GM19035 (cell line): ENCODE measurements at regions not wholly inside any gene's neighbourhood (a gene's known extent, or its start where the extent isn't known, plus 50 kb on each side); places are given as distances from the start of the nearest gene placed in this dataset.

ENCODE experiments used
- ATAC-seq: cut with Tn5 transposase; IDR thresholded peaks from one replicate; pipeline ENCODE4 v1.9.1; 2021; ENCODE audit not compliant: unreplicated experiment

- no peak for ATAC-seq
These were observed 510.9 kb upstream of the CELF4 start for GRCh38 chr18:38076346-38077070.

- ATAC-seq, result no peak
These were observed 508.8 kb upstream of the CELF4 start for GRCh38 chr18:38074298-38074876.

DNA sequence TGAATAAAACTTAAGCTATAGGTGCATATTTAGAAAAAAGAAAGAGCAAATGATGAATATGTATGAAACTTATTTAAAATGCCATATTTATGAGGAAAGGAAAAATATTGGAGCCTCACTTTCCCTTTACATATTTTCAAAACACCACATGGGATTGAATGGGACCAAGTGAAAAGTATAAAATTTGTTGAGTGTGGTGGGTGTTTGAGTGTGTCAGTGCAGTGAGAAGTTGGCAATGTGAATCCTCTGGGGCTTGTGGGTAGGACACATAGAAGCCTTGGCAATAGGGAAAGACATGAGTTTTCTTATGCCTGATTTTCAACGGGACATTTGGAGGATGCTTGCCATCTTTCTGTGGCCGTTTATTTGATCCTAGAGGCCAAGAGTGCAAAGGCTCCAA, 502.2 kb upstream of the CELF4 start:
- ATAC-seq, result no peak

DNA sequence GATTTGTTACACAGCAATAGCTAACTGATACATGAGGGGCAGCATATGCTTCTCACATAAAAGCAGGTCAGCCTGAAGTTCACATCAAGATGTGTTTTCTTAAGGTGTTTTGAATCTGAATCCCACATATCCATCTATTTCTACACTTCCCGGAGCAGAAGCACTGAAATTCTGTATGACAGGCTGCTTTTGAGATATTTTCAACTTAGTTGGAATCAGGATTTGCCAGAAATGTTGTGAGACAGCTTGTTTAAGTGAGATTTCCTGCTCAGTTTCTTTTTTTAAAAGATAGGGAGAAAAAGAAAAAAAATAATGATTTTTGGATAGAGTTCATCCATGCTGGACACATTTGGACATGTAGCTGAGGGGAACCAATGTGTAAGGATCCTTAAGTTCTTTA, 501.5 kb upstream of the CELF4 start:
- ATAC-seq, result no peak

DNA sequence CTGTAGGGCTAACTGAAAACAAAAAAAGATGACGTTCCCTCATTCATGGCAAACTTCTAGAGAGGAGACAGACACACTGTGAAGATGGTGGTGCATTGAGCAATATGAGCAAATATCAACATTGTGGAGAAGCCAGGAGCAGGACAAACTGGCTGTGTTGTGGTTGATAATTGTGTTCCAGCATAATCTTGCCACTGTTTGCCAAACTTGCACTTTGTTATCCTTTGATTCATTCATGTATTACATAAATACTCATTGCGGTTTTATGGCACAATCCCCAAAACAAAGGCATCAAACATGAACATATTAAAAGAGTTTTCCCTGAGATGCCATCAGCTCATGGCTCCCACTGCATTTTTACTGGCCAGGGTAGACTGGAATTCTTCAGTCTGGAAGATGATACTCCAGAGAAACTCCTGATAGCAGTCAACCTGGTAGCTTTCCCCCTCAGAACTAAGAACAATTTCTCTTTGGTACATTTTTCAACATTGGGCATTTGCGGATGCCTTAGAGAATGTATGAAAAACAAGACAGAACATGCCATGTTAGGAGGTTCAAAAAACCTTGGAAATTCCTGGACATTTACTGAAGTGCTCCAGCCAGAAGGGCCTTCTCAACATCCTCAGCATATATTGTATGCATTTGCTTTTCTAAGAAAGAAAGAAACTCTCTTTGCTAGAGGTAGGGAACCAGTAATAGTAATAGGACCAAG, 487.4 kb upstream of the CELF4 start:
- ATAC-seq, result no peak

DNA sequence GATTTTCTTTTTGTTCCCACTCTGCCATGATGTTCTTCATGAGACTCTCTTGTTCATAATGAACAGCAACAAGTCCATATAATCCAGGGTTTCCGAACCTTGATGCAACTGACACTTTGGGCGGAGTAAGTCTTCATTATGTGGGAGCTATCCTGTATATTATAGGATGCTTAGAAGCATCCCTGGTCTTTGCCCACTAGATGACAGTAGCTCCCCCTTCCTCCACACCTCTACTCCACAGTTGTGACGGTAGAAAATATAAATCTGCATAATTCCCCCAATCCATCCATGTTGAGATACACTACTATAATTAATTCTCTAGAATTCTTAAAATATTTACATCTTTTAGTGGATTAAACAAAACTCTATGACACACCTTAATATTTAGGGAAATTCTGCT, 482.2 kb upstream of the CELF4 start:
- no peak for ATAC-seq

DNA sequence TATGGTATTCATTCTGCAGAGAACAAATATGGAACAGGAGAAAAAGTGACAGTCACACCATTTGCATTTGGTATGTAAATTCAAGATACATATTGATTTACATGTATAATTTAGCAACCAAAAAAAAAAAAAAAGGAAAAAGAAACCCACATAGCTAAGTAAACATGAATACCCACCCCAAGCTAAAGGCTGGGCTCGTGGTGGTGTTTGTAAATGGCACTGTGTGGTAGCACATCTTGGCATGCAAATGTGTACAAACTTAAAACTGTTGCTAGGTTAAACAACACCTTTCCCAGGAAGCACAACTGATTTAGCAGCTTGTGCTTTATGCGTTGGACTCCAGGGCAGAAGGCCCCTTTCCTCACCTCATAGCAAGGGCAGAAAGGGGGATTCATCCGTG, 481.1 kb upstream of the CELF4 start:
- no peak for ATAC-seq

DNA sequence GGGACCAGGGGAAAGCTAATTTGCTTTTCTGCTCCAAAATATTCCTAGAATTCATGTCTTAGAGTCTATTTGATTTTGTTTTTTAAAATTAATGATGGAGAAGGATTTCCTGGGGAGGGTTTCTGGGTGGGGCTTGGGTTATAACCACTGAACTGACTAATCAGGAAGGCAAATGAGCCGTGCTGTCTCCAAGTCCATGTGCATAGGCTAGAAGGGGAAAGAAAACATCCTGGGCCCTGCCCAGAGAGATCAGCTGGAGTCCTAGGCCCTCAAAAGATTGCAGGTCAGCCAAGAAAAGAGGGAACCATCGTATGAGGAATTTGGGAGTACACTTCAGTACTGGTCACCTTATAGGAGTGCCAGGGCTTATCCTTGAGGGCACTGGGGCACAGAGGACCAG, 480.2 kb upstream of the CELF4 start:
- no peak for ATAC-seq

DNA sequence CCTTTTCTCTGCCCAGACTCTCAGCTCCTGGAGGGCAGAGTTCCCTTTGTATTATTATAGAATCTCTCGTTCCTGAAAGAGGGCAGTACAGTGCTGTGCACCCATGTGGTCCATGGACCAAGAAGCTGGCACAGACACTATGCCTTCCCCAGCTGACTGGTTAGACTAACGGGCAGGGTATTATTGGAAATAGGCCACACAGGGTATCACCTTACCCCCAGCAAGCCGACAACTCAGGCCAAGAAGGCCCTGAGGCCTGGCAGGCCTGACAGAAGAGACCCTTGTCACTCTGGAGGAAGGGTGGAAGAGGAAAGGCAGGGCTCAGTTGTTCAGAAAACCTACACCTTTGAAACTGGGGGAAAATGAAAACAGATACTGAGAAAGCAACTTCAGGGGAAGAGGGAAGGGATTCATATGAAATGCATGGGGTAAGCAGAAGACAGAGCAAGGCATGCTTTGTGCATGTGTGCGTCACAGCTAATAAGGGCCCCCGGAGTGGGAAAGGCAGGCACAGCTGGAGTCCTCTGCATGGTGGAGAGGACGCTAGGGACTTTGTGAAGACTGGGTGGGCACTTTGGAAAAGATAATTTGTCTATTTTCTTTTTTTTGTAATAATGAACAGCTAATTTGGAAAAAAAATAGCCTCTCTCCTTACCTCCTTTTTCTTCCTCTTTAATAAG, 476.8 kb upstream of the CELF4 start:
- ATAC-seq, result no peak

GRCh38 chr18:38038242-38038641, 472.6 kb upstream of the CELF4 start:
- no peak for ATAC-seq

- ATAC-seq, result no peak
These were observed 469.6 kb upstream of the CELF4 start for GRCh38 chr18:38035193-38035592.

DNA sequence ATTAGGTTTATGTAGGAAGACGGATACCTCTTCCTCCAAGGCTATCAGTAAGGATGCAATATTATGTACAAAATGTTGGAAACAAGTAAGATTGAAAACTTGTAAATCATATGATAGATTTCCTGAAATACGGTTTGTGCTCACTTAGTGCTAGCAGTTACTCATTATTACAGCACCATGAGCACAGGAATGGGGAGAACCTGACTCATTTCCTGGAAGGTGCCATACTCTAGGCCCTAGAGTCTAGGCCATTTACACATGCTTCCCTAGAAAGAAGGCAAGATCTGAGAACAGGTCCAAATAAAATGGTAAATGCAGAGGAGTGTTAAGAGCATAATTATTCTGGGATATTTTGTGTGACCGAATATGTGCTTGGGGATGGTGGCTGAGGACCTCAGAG, 467.7 kb upstream of the CELF4 start:
- no peak for ATAC-seq

DNA sequence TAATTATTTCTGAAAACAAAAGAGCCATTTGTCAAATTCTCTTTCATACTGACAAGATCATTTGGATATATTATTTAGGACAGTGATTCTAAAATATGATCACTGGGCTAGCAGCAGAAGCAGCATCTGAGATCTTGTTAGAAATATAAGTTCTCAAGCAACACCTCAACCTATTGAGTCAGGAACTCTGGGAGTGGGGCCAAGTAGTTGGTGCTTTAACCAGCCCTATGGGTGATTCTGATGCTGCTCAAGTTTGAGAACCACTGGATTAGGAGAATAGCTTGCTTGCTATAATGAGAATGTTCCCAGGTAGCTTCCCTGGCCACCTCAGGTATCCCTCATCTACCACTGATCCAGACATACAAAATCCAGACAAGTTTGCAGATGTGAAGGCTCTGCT, 466.9 kb upstream of the CELF4 start:
- no peak for ATAC-seq

DNA sequence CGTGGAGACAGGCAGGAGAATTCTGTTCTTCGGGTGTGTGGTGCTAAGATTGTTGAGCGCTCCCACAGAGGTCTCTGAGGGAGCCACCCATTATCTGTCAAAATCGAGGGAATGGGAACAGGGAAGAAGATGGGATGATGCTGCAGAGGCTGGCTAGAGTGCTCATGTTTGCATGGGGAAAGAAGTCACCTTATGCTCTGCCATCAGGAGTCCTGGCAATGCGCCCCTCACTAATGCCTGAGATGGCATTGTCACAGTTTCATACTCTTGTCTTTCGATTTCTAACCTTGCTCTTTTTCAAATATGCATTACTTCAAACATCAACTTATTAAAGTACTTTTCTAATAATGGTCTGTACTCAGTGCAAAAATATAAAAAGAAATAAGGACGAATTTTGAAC, 463.3 kb upstream of the CELF4 start:
- ATAC-seq, result no peak

GRCh38 chr18:38025433-38026038, 459.9 kb upstream of the CELF4 start:
- no peak for ATAC-seq

DNA sequence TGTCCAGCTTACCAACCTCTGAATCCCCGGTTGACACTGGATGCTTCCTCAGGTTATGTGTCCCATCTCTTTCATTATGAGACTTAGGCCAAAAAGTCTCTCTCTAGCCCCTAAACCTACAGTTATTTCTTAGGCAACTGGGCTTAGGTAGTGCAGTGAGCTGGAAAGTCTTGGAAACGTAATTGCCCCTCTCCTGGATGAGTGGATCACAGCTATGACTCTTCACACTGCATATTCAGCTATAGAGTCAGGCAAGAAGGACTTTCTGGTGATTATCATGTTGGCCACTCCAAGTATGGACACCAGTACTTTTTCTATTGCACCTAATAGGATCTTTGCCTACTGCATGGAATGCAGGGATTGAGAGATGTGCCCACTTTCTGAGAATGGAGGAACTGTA, 458.3 kb upstream of the CELF4 start:
- no peak for ATAC-seq

DNA sequence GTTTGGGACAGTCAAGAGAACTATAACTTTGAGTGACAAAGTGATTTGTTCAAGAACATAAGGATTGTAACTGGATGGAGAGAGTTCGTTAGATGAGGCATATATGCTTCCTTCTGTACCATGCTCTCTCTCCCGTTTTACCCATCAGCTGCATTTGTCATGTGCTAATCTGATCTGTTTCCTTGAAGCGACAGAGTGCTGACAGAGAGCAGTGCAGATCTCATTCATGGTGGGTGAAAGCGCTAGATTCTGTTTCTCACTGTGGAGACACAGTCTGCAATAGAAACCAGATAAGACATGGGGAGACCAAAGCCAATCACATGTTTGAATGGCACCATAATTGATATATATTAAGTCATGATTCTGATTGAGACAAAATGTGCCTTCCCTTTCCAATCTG, 456.6 kb upstream of the CELF4 start:
- no peak for ATAC-seq

GRCh38 chr18:38019292-38019691, 453.7 kb upstream of the CELF4 start:
- ATAC-seq, result no peak

DNA sequence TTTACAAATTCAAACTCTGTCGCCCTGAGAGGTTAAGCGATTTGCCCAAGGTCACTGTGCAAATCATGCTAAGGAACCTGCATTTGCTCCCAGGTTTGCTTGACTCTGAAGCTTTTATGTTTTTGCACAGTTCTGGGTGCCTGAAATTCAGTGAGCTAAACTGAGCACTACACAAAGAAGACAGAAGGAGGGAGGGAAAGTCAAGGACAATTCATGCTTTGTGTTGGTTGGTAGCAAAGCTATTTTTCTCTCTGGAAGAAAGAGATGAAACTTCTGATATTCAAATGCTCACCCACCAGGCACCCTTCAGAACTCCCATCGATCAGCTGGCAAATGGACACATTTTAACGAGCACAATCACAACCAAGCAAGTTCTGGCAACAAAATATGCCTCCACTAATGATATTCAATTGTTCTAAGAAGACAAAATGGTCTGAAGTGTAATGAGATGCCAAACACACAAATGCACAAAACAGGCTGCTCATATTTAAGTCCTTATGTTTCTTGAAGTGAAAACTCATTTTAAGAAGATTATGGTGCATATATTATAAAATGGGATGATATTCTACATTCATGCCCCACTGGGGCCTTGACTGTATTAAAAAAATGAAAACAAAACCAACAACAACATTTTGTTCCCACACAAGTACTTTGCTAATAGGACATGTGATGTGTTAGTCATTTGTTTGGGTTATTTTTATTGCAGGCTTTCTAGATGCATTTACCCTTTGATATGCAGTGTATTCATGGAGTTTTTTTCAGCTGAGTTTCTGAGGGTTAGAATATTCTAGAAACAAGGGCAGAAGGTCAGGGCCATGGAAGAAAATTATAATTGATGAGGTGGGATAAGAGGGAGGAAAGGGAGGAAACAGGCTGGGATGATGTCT, 445.6 kb upstream of the CELF4 start:
- ATAC-seq, result no peak

DNA sequence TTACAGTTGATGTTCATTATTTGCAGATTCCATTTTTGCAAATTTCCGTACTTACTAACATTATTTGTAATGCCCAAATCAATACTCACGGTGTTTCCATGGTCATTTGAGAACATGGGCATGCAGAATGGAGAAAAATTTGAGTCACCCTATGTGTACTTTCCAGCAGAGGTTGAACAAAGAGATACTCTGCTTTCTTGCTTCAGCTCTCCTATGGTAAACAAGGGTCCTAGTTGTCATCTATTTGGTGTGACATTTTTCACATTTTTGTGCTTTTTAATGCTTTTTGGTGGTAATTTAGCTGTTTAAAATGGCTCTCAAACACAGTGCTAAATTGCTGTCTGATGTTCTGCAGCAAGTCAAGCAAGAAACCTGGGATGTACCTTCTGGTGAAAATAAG, 444.4 kb upstream of the CELF4 start:
- ATAC-seq, result no peak

DNA sequence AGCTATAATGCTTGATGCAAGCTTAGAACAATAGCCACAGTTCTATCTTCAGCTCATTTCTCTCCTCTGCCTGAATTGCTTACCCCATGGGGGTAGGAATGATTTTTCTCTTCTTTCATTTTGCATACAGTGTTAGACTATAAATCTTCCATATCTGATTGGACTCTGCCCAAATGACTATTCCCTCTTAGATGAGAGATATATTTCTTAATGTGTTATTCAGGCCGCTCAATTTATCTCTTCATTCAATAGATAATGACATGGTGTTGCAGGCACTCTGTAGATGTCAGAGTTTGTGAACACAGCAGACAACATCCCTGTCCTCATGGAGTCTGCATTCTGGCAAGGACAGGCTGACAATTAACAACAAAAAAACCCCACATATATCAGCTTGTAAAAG, 443.7 kb upstream of the CELF4 start:
- ATAC-seq, result no peak
